Sciatic nerve (tissue), 2 donors: ENCODE measurements at regions not wholly inside any gene's neighbourhood (a gene's known extent, or its start where the extent isn't known, plus 50 kb on each side); places are given as distances from the start of the nearest gene placed in this dataset.

Experiments
- ATAC-seq: fragments of 200-7000 bp; cut with Tn5 transposase; one replicate; pipeline ENCODE4 v1.9.1; 2020; ENCODE audit warnings: mild to moderate bottlenecking, moderate library complexity
- DNase-seq: peaks from one replicate; pipeline ENCODE4 v3.0.0-alpha.2; 2020; ENCODE audit warnings: low spot score
- intact Hi-C: fragments of 100-400 bp; cut with DNase I; formaldehyde crosslinking; loops from one replicate; pipeline ENCODE4 v1.14.2; 2022
- donor health status: DM: no; HTN: no; CAD: no.
- donor health status: DM: no; HTN: no; CAD: no.

GRCh38 chr6:170182093-170182780 is 108.6 kb downstream of the DLL1 start:
- intact Hi-C loops: no loop called here
- ATAC-seq: no peak
- no peak for DNase-seq

- DNase-seq (no peak), ATAC-seq (no peak)
- intact Hi-C loops: no loop called here
Observed at GRCh38 chr6:170181338-170181690, 109.6 kb downstream of the DLL1 start.

DNA sequence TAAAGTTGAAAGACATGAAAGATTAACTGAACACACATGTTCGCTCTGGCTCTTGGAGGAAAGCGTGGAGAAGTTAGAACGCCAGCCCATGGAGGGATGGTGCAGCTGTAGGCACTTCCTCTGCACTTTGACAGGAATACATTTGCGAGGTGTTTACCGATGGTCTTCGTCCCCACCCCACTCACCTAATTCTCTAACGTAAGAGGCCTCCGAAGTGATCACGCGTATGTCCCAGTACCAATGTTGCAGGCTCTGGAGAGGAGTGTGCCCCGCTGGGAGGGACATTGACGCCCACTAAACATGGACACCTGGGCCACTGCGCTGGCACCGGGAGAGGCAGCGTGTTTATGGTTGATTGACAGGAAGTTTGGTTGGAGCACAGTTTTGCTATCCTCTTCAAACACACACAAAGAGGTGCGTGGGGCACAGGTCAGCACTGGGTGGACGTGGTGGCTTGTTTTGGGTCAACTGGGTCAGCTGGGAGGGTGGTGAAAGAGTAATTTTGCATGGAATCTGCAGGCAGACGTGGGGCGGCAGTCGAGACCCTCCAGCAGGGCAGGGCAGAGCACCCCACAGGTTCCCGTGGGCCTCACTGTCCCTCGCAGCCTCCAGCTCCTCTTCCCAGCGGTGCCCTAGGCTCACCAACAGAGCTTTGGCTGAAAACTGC is 110.1 kb downstream of the DLL1 start:
- DNase-seq: no peak
- intact Hi-C loops: no loop called here
- ATAC-seq: no peak

DNA sequence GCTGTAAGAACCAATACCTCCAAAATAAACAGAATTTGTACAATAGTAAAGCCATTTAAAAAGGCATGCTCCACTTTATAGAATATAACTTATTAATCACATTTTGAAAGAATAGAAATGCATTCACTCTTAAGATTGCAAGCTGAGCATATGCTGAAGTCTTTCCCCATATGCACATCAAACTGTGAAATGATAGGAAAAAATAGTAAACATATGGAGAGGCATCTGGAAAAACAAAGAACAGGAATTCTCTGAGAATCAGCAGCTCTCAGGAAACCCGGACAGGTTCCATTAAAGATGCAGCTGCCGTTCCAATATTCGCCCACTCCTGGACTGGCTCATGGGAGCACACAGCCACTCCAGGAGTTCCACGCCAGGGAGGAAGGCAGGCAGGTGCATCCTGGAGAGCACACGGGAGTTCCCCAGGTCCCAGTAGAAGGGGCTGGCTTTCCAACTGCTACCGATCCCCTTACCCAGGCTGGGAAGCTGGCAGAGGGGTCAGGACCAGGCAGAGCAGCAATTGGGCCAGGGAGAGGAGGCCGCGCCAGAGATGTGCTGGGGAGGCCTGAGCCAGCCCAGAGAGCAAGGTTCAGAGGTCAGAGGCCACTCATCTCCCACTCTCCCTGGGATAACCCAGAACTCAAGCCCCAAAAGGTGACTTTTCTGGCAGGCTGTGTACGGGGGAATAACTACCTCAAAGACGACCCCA is 111.1 kb downstream of the DLL1 start:
- DNase-seq: no peak
- intact Hi-C loops: no loop called here
- no peak for ATAC-seq

DNA sequence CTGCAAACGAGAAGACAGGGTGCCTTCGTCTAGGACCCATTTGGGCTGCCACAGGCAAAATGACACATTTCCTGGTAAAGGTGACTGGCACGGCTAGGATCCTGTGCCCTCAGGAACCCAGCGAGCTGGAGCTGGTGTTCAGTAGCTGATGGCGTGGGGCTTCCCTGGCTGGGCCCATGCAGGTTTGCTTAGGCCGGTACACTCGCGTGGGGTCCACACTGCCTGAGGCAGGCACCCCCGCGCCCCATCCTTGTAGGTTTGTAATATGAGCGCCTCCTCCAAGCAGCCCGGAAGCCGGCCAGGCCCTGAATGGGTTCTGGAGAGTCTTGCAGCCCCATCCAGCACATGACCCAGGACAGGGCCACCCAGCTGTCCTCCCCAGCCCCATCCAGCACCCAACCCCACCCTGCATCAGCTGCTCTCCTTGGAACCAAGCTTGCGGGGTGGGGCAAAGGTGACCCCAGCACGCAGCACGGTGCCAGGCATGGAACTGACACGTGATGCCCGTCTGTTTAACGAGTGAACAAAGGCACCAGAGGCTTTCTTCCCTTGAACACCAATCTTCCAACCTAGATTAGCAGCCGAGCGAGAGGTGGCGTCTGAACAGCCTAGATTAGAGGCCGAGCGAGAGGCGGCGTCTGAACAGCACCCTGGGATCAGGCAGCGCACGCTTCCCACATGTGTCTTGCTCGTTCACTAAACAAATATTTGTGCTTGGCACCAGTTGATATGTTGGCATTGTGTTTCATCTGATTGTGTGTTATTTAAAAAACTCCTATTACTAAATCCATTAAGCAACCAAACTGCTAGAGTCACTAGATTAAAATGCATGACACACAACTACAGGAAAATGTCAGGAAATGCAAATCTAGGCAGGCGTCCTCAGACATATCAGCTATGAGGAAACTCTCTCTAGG is 112.1 kb downstream of the DLL1 start:
- DNase-seq: no peak
- intact Hi-C loops: no loop called here
- no peak for ATAC-seq

- DNase-seq: no peak
- intact Hi-C loops: no loop called here
- no peak for ATAC-seq
Observed at GRCh38 chr6:170177772-170178560, 112.9 kb downstream of the DLL1 start.

- ATAC-seq: no peak
- DNase-seq: no peak
- intact Hi-C loops: no loop called here
Observed at GRCh38 chr6:170176898-170177771, 113.7 kb downstream of the DLL1 start.

GRCh38 chr6:170176136-170176897 is 114.6 kb downstream of the DLL1 start:
- ATAC-seq (peak; percentile 52), DNase-seq (no peak)
- intact Hi-C loops: no loop called here

- no peak for ATAC-seq
- intact Hi-C loops: no loop called here
- DNase-seq: no peak
Observed at GRCh38 chr6:170175644-170176135, 115.2 kb downstream of the DLL1 start.

DNA sequence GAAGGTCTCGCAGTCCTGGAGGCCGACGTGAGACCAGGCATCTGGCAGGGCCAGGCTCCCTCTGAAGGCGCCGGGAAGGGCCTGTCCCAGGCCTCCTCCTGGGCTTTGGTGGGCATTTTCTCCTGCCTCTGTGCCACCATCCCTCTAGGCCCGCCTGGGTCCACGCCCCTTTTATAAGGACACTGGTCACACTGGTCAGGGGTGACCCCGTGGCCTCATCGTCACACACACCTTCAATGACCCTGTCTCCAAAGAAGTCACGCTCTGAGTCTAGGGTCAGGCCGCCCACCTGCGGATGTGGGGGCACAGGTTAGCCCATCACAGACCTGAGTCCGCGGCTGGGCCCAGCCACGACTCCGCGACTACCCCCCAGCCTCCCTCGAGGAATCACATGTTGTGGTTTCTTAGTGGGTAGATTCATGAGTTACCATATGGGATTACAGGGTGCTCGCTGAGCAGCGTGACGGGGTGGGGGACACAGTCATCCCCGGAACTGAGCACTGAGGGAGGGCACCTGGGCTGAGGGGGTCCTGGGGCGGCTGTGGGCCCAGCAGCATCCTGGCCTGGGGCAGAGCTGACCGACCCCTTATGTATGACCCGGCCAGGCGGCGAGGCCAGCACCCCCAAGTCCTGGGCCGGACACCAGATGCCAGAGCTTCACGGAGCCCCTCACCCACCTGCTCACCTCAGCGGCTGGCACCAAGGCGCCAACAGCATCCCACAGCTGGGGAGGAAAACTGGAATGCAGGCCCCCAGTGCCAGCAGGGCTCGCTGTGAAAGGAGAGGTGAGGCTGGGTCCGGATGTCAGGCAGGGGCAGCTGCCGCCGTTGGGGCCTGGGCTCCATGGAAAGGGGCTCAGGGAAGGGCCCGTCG is 115.9 kb downstream of the DLL1 start:
- DNase-seq: no peak
- ATAC-seq: peak; percentile 16
- intact Hi-C loops: no loop called here

DNA sequence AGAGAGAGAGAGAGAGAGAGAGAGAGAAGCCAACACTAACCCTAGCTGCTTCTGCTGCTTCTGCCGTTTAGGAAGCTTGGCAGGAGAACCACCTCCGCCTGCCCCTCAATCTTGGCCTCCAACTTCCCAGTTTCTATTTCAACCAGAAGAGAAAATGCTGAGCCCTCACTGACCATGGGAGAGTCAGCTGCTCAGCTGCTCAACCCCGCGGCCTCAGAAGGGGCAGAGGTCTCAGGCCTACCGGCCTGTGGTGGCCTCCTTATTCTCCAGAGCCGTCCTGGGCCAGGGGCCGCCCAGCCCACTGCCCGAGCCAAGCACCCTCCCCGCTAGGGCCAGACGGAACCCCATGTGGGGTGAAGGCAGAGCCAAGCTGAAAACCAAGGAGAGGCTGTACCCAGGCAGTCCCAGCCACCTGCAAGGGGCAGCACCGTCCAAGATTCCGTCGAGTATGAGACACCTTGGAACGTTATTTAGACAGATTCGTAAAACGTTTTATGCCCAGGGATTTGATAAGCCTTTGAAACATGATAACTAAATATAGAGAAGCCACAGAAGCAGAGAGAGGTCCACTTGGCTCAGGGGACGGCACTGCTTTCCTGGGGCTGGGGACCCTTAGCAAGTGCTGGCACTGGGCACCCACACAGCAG is 116.6 kb downstream of the DLL1 start:
- ATAC-seq: peak; percentile 77
- no peak for DNase-seq
- intact Hi-C loops: no loop called here

- ATAC-seq: no peak
- no peak for DNase-seq
- intact Hi-C loops: no loop called here
Observed at GRCh38 chr6:170173335-170173881, 117.5 kb downstream of the DLL1 start.

DNA sequence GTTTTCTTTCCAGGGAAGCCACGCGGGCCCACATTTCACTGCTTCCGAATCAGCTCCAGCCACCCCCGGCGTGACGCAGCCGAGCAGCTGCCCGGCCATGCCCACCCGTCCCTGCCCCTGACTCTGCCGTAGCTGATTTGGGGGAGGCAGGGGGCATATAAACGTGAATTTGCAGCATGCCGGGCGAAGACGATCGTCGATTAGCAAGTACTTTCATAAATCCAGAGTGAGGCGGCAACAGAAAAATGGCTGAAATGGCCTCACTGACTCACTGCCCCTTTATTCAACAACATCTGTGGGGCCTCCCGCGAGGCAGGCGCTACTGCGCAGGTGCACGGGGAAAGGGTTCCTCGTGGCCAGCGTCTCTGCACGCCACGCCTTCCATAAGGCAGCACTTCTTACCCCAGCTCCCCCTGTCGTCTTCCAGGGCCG is 118.0 kb downstream of the DLL1 start:
- ATAC-seq (no peak), DNase-seq (no peak)
- intact Hi-C loops: no loop called here

DNA sequence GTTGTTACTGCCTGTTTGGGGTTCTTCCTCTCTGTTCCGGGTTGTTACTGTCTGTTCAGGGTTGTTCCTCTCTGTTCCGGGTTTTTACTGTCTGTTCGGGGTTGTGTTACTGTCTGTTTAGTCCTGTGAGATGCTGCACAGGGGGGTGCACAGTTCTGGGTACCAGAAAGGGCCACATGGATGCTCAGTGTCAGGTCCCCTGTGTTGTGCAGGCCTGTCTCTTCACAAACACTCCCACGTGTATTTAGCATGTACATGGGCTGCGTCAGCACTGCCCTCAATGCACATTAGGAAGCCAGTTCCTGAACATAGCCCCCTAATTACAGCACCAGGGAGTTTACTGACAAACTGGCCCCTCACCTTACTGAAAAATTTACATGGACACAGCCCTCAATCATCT is 118.5 kb downstream of the DLL1 start:
- intact Hi-C loops: no loop called here
- DNase-seq: no peak
- ATAC-seq: no peak

- intact Hi-C loops: no loop called here
- DNase-seq: no peak
- ATAC-seq: no peak
Observed at GRCh38 chr6:170167657-170168159, 123.2 kb downstream of the DLL1 start.
